ENCODE measurements at regions not wholly inside any gene's neighbourhood (a gene's known extent, or its start where the extent isn't known, plus 50 kb on each side); places are given as distances from the start of the nearest gene placed in this dataset.

DNA sequence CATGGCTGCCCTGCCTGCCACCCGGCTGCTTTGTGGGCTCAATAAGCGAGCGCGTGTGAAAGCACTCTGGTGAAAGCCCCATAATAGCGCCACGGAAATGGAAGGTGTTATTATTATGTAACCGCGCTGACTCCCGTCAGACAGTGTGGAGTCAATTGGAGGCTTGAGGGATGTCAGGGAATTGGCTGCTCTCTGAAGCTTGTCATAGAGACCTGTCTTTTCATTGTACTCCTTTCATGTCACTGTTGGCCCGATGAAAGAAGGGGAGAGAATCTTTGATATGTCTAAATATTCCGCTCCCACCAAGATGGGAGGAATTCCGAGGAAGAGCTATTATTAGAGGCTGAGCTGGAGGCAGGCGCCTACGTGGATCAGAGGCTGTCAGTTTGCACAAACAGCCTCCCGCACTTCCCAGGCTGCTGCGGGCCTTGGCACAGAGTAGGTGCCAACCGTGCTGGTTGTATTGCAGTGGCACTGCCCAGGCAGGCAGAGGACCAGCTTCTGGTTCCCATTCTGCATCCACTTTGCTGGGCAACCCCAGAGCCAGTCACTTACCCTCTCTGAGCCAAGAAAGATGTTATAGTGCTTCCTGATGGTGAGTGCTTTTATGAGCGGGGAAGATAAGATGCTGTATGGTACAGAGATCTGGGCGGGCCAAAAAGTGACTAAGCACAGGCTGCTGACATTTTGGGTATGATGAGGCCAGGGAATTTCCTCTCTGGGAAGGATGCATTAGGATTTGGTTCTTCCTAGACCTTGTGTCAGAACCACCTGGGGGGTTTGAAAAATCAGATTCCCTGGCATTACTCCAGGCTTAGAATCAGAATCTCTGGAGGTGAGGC, 151.4 kb downstream of the RPS24 start:
- TF ChIP-seq, protein P1, sequence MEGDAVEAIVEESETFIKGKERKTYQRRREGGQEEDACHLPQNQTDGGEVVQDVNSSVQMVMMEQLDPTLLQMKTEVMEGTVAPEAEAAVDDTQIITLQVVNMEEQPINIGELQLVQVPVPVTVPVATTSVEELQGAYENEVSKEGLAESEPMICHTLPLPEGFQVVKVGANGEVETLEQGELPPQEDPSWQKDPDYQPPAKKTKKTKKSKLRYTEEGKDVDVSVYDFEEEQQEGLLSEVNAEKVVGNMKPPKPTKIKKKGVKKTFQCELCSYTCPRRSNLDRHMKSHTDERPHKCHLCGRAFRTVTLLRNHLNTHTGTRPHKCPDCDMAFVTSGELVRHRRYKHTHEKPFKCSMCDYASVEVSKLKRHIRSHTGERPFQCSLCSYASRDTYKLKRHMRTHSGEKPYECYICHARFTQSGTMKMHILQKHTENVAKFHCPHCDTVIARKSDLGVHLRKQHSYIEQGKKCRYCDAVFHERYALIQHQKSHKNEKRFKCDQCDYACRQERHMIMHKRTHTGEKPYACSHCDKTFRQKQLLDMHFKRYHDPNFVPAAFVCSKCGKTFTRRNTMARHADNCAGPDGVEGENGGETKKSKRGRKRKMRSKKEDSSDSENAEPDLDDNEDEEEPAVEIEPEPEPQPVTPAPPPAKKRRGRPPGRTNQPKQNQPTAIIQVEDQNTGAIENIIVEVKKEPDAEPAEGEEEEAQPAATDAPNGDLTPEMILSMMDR (IDR thresholded peaks at IDR 0.05) = no peak
- no peaks in the 10 kb centered on the region for H3K4me1 ChIP-seq
- intact Hi-C loops (cut with DNase I) = no loop called here
- no peaks in the 10 kb centered on the region for H3K27me3 ChIP-seq
- H3K27ac ChIP-seq = no peak overlapping the region
- H3K36me3 ChIP-seq = no peaks in the 10 kb centered on the region
- H3K9me3 ChIP-seq = no peaks in the 10 kb centered on the region
- FAIRE-seq = no peak
- no peak overlapping the region for H3K4me3 ChIP-seq
- no peak for ATAC-seq
- WGBS, 2 donors = 86 to 89% methylated on average over 19 of the region's 19 CpGs
- DNase-seq = no peak

DNA sequence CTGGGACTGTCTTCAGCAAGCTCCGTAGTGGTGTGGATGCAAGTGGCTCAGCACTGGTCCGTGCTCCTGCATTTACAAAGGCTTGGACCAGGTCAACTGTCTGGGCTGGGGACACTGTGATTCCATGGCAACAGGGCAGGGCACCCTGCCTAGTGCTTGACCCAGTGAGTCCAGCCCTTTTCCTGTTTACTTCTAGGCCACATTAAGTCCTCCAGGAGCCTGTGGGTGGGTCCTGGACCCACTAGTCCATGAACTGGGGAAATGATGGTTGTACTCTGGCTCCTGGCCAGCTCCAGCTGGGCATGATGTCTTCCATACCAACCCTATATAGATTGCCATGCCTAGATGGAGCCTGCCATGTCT, 152.0 kb downstream of the RPS24 start:
- no peaks in the 10 kb centered on the region for H3K4me1 ChIP-seq
- FAIRE-seq (no peak), ATAC-seq (no peak), DNase-seq (no peak)
- H3K9me3 ChIP-seq = no peaks in the 10 kb centered on the region
- H3K27ac ChIP-seq = no peak overlapping the region
- 81 to 91% methylated on average over 2 of the region's 2 CpGs for WGBS, 2 donors
- H3K4me3 ChIP-seq = no peak overlapping the region
- H3K27me3 ChIP-seq = no peaks in the 10 kb centered on the region
- intact Hi-C loops (cut with DNase I) = no loop called here
- TF ChIP-seq, protein P1 (IDR thresholded peaks at IDR 0.05) = no peak
- H3K36me3 ChIP-seq = no peaks in the 10 kb centered on the region

DNA sequence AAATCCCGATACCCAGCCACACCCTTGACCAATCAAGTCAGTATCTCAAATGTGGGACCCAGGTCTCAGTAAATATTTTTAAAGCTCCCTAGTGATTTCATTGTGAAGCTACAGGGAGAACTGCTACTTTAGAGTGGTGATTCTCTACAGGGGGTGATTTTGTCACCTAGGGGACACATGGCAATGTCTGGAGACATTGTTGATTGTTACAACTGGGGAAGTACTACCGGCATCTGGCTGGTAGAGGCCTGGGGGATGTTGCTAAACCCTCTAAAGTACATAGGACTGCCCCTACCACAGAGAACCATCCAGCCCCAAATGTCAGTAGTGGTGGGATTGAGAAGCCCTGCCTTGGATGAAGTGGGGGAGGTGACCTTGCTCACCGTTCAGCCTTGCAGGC, 152.9 kb downstream of the RPS24 start:
- ATAC-seq = no peak
- DNase-seq = no peak
- FAIRE-seq = no peak
- H3K4me1 ChIP-seq = no peaks in the 10 kb centered on the region
- H3K27me3 ChIP-seq = no peaks in the 10 kb centered on the region
- intact Hi-C loops (cut with DNase I) = no loop called here
- WGBS, 2 donors = 81 to 90% methylated on average over 3 of the region's 3 CpGs
- H3K9me3 ChIP-seq = no peaks in the 10 kb centered on the region
- no peaks in the 10 kb centered on the region for H3K36me3 ChIP-seq
- no peak overlapping the region for H3K4me3 ChIP-seq
- TF ChIP-seq, protein P1 (IDR thresholded peaks at IDR 0.05) = no peak
- no peak overlapping the region for H3K27ac ChIP-seq

DNA sequence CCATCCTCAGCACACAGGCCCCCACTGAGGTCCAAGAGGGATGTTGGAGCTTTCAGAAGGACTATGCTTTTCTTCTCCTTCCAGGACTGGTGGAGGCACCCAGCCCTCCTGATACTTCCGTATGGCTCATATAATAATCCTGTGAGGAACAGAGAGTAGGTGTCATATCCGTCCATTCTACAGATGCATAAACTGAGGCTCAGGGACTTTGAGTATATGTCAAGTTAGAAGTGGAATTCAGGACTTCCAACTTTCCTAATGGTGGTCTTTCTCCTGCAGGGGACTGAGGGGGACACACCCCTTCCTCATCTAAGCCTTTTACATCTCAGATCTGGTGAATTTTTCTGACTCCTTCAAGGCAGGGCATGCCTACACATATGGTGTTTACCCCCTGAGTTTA, 153.7 kb downstream of the RPS24 start:
- TF ChIP-seq, protein P1 (IDR thresholded peaks at IDR 0.05) = no peak
- Histone ChIP-seq H3K4me3 (no peak overlapping the region), H3K27ac (no peak overlapping the region), H3K4me1 (no peaks in the 10 kb centered on the region), H3K36me3 (no peaks in the 10 kb centered on the region), H3K27me3 (no peaks in the 10 kb centered on the region), H3K9me3 (no peaks in the 10 kb centered on the region)
- 87 to 88% methylated on average over 2 of the region's 2 CpGs for WGBS, 2 donors
- FAIRE-seq (no peak), ATAC-seq (no peak), DNase-seq (no peak)
- intact Hi-C loops (cut with DNase I) = no loop called here

DNA sequence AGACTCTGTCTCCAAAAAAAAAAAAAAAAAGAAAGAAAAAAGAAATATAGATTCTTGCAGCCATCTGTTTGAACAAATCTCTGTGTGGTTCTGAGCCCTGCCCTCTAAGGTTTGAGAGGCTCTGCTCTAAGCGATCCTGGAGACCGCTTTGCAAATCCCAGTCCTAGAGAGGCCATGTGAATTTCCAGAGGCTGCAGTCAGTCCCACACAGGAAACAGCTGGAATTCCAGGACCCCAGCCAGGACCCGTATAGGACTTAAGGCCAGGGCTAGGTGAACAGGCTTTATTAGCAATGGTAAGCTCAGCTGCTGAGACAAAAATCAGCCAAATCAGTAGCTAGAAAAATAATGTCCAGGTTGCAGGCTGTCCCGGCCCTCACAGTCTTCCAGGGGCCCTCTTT, 154.8 kb downstream of the RPS24 start:
- WGBS, 2 donors = 81 to 86% methylated on average over 4 of the region's 4 CpGs
- intact Hi-C loops (cut with DNase I) = no loop called here
- Histone ChIP-seq H3K27ac (no peak overlapping the region), H3K36me3 (no peaks in the 10 kb centered on the region), H3K9me3 (no peaks in the 10 kb centered on the region), H3K27me3 (no peaks in the 10 kb centered on the region), H3K4me1 (no peaks in the 10 kb centered on the region), H3K4me3 (no peak overlapping the region)
- no peak for DNase-seq
- no peak for FAIRE-seq
- ATAC-seq = no peak
- TF ChIP-seq, protein P1 (IDR thresholded peaks at IDR 0.05) = no peak

All from pancreas (tissue), 10 donors.